HCT116 (cell line): ENCODE measurements at regions not wholly inside any gene's neighbourhood (a gene's known extent, or its start where the extent isn't known, plus 50 kb on each side); places are given as distances from the start of the nearest gene placed in this dataset.

Experiments used
- ATAC-seq: fragments of 200-7000 bp; cut with Tn5 transposase; 2 replicates; pipeline ENCODE4 v1.9.1; 2020; ENCODE audit warnings: mild to moderate bottlenecking, moderate library complexity
- BruUV-seq: library from RNA; stranded (reverse); fragments of 400-500 nt; replicated peaks from 2 replicates; lab custom pipeline; 2021; lab: Mats Ljungman, UMichigan
- CTCF ChIA-PET: fragments of 300-600 bp; sonication (Branson Sonifier 250); formaldehyde crosslinking; loops from one replicate; lab custom pipeline; 2021; ENCODE audit warnings: antibody characterized with exemption; lab: Charles Lee
- POLR2A ChIA-PET: fragments of 300-600, 350-600 bp; sonication (Branson Sonifier 250); formaldehyde crosslinking; loops from one replicate; lab custom pipeline; 2021; ENCODE audit warnings: antibody characterized with exemption; lab: Charles Lee
- RAD21 ChIA-PET, 2 experiments: fragments of 300-600 bp; sonication (Branson Sonifier 250); formaldehyde crosslinking; loops; one replicate each; lab custom pipeline; 2023; ENCODE audit warnings: low total read pairs in 2 of 2; ENCODE audit not compliant: uncharacterized antibody in 2 of 2, unreplicated experiment in 2 of 2, low non-redundant PET in 1 of 2; lab: Charles Lee
- DNase-seq: peaks from one replicate; pipeline ENCODE4 v3.0.0-alpha.2; 2010; ENCODE audit warnings: low read depth, low spot score
- H2AFZ ChIP-seq: fragments of 200-600 bp; shearing (Covaris generic), sonication (generic); 2 replicates; pipeline ENCODE4 v1.6.1; 2017; ENCODE audit warnings: low read depth, mixed run types, mixed read lengths, antibody characterized with exemption, low read length; ENCODE audit not compliant: poor library complexity, severe bottlenecking
- H3K27ac ChIP-seq: 2 replicates; pipeline ENCODE4 v1.5.1; 2012; ENCODE audit warnings: low read depth, low read length
- H3K27me3 ChIP-seq: fragments of 200-600 bp; sonication (generic); 2 replicates; pipeline ENCODE4 v1.6.1; 2016; ENCODE audit warnings: mixed run types, low read length, mixed read lengths; ENCODE audit not compliant: insufficient read depth
- H3K36me3 ChIP-seq, 2 experiments: fragments of 200-500 bp in 1 of 2; fragments of 200-600 bp in 1 of 2; sonication (Bioruptor generic) in 1 of 2; sonication (generic) in 1 of 2; 2 replicates each; pipeline versions ENCODE4 v1.5.1 to v1.6.1; 2014 to 2016; ENCODE audit warnings: low read length in 2 of 2, inconsistent platforms in 1 of 2, mixed read lengths in 1 of 2, mixed run types in 1 of 2; ENCODE audit not compliant: insufficient read depth in 2 of 2, control insufficient read depth in 1 of 2
- H3K4me1 ChIP-seq, 2 experiments: fragments of 200-600 bp in 1 of 2; sonication (generic) in 1 of 2; 2 replicates each; pipeline versions ENCODE4 v1.5.1 to v1.6.1; 2012 to 2017; ENCODE audit warnings: low read length in 2 of 2, inconsistent platforms in 1 of 2, mild to moderate bottlenecking in 1 of 2, mixed read lengths in 1 of 2, mixed run types in 1 of 2, moderate library complexity in 1 of 2; ENCODE audit not compliant: insufficient read depth in 2 of 2, control insufficient read depth in 1 of 2
- H3K4me2 ChIP-seq: fragments of 200-600 bp; sonication (generic); 2 replicates; pipeline ENCODE4 v1.6.1; 2017; ENCODE audit warnings: mixed run types, low read length, mixed read lengths
- H3K4me3 ChIP-seq, 2 experiments: fragments of 200-600 bp in 1 of 2; sonication (generic) in 1 of 2; replicated peaks in 1 of 2; 2 replicates each; pipeline ENCODE4 v1.5.1; 2011 to 2016; ENCODE audit warnings: low read length in 2 of 2, control low read depth in 1 of 2, low read depth in 1 of 2, mild to moderate bottlenecking in 1 of 2, mixed read lengths in 1 of 2, mixed run types in 1 of 2
- H3K79me2 ChIP-seq: fragments of 200-600 bp; sonication (generic); 2 replicates; pipeline ENCODE4 v1.6.1; 2017; ENCODE audit warnings: mild to moderate bottlenecking, mixed run types, low read length, moderate library complexity, mixed read lengths; ENCODE audit not compliant: insufficient read depth
- H3K9ac ChIP-seq: fragments of 200-600 bp; sonication (generic); 2 replicates; pipeline ENCODE4 v1.6.1; 2016; ENCODE audit warnings: low read length, mixed read lengths
- H3K9me2 ChIP-seq: fragments of 200-600 bp; sonication (generic), shearing (Covaris generic); 2 replicates; pipeline ENCODE4 v1.6.1; 2017; ENCODE audit warnings: mixed run types, mild to moderate bottlenecking, moderate library complexity; ENCODE audit not compliant: insufficient read depth
- H3K9me3 ChIP-seq, 2 experiments: fragments of 200-500 bp in 1 of 2; fragments of 200-600 bp in 1 of 2; sonication (Bioruptor generic) in 1 of 2; sonication (generic) in 1 of 2; 2 replicates each; pipeline ENCODE4 v1.6.1; 2014 to 2017; ENCODE audit warnings: low read length in 2 of 2, mixed read lengths in 2 of 2, inconsistent platforms in 1 of 2, low read depth in 1 of 2, mild to moderate bottlenecking in 1 of 2, mixed run types in 1 of 2, moderate library complexity in 1 of 2; ENCODE audit not compliant: control insufficient read depth in 1 of 2, insufficient read depth in 1 of 2
- H4K20me1 ChIP-seq: fragments of 200-600 bp; sonication (generic), shearing (Covaris generic); 2 replicates; pipeline ENCODE4 v1.6.1; 2017; ENCODE audit warnings: mixed run types, mild to moderate bottlenecking, moderate library complexity; ENCODE audit not compliant: insufficient read depth
- ATF3 ChIP-seq: IDR thresholded peaks from 2 replicates; pipeline ENCODE4 v1.6.1; 2012
- CBX3 ChIP-seq: IDR thresholded peaks from 2 replicates; pipeline ENCODE4 v1.6.1; 2012; ENCODE audit warnings: low read depth
- CEBPB ChIP-seq: IDR thresholded peaks from 2 replicates; pipeline ENCODE4 v1.6.1; 2012; ENCODE audit warnings: low read depth
- CTCF ChIP-seq, 3 experiments: fragments of 200-600 bp in 1 of 3; sonication (generic) in 1 of 3; IDR thresholded peaks in 2 of 3; conservative IDR thresholded peaks in 1 of 3; 2 replicates each; pipeline ENCODE4 v1.5.1; 2012 to 2017; ENCODE audit warnings: low read depth in 2 of 3, low read length in 2 of 3, antibody characterized with exemption in 1 of 3, borderline replicate concordance in 1 of 3, control low read depth in 1 of 3, mild to moderate bottlenecking in 1 of 3, mixed read lengths in 1 of 3, mixed run types in 1 of 3, moderate library complexity in 1 of 3; ENCODE audit not compliant: insufficient read depth in 1 of 3
- EGR1 ChIP-seq: IDR thresholded peaks from 2 replicates; pipeline ENCODE4 v1.6.1; 2012; ENCODE audit warnings: low read depth
- ELF1 ChIP-seq: IDR thresholded peaks from 2 replicates; pipeline ENCODE4 v1.6.1; 2012; ENCODE audit warnings: low read depth, borderline replicate concordance
- EZH2phosphoT487 ChIP-seq: fragments of 200-600 bp; IDR thresholded peaks from 2 replicates; pipeline ENCODE4 v1.6.1; 2018; ENCODE audit warnings: antibody characterized with exemption, borderline replicate concordance
- FOSL1 ChIP-seq: IDR thresholded peaks from 2 replicates; pipeline ENCODE4 v1.6.1; 2012; ENCODE audit warnings: low read depth
- JUND ChIP-seq: IDR thresholded peaks from 2 replicates; pipeline ENCODE4 v1.6.1; 2012
- POLR2A ChIP-seq: IDR thresholded peaks from 2 replicates; pipeline ENCODE4 v1.7.0; 2011; ENCODE audit warnings: borderline replicate concordance; ENCODE audit not compliant: insufficient read depth, insufficient read length; ENCODE audit errors: extremely low read depth
- POLR2AphosphoS5 ChIP-seq: IDR thresholded peaks from 2 replicates; pipeline ENCODE4 v1.6.1; 2011; ENCODE audit warnings: mild to moderate bottlenecking, low read depth, low read length, moderate library complexity
- RAD21 ChIP-seq: IDR thresholded peaks from 2 replicates; pipeline ENCODE4 v1.6.1; 2012; ENCODE audit warnings: low read depth, mild to moderate bottlenecking
- SIN3A ChIP-seq: IDR thresholded peaks from 2 replicates; pipeline ENCODE4 v1.6.1; 2012; ENCODE audit warnings: low read depth
- SP1 ChIP-seq: IDR thresholded peaks from 2 replicates; pipeline ENCODE4 v1.6.1; 2012; ENCODE audit warnings: low read depth
- SRF ChIP-seq: IDR thresholded peaks from 2 replicates; pipeline ENCODE4 v1.6.1; 2012; ENCODE audit warnings: low read depth
- YY1 ChIP-seq: IDR thresholded peaks from 2 replicates; pipeline ENCODE4 v1.6.1; 2011; ENCODE audit warnings: low read length, low read depth, moderate library complexity, mild to moderate bottlenecking; ENCODE audit not compliant: insufficient replicate concordance; ENCODE audit errors: extremely low read depth
- ZFX ChIP-seq: fragments of 450-650 bp; IDR thresholded peaks from 2 replicates; pipeline ENCODE4 v1.6.1; 2017
- ZNF274 ChIP-seq: fragments of 200-500 bp; sonication (Bioruptor generic); IDR thresholded peaks from 2 replicates; pipeline ENCODE4 v1.6.1; 2014; ENCODE audit warnings: mild to moderate bottlenecking, low read depth, low read length, inconsistent platforms
- intact Hi-C: fragments of 100-400 bp; cut with micrococcal nuclease; formaldehyde crosslinking; loops from 2 replicates; pipeline ENCODE4 v1.10.0; 2022
- TF ChIP-seq, protein P1 (sequence below): IDR thresholded peaks from 2 replicates; pipeline ENCODE4 v1.6.1; 2012
- TF ChIP-seq, protein P2 (sequence below): IDR thresholded peaks from 2 replicates; pipeline ENCODE4 v1.6.1; 2011; ENCODE audit warnings: mild to moderate bottlenecking, low read length, moderate library complexity; ENCODE audit not compliant: insufficient replicate concordance; ENCODE audit errors: extremely low read depth

DNA sequence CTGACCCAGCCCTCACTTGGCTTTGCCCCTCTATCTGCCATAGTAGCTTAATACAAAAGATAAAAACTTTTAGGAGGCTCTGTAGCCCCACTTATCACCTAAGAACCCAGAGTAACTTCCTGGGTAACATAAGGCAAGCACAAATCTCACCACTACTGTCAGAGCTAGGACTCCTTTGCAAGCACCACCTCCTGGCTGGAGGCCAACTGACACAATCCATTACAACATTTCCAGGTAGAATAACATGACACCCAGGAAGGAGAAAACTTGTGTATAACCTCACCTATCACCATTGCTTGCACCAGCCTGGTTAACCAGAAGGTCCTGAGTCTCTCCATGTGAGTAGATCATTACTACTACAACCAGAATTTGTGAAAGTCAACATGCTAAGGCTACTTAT lies 230.0 kb downstream of the TUSC7 start:
- Histone ChIP-seq H3K79me2 (no peaks in the 10 kb centered on the region), H3K9ac (no peak overlapping the region), H3K4me1 (no peaks in the 10 kb centered on the region), H2AFZ (no peak overlapping the region), H3K36me3 (no peaks in the 10 kb centered on the region), H3K27ac (no peak overlapping the region), H3K4me2 (no peak overlapping the region), H3K9me2 (no peaks in the 10 kb centered on the region), H4K20me1 (no peaks in the 10 kb centered on the region), H3K27me3 (no peaks in the 10 kb centered on the region), H3K9me3 (no peaks in the 10 kb centered on the region; a peak in 1 of 4 replicates), H3K4me3 (no peak overlapping the region)
- ChIA-PET RAD21 (no interaction called here), CTCF (no interaction called here), POLR2A (no interaction called here)
- no TSS peak for BruUV-seq
- DNase-seq: no peak
- intact Hi-C loops: no loop called here
- no peak for TF ChIP-seq CBX3
- no peak for TF ChIP-seq RAD21
- no peak for TF ChIP-seq CEBPB
- TF ChIP-seq, protein P1, sequence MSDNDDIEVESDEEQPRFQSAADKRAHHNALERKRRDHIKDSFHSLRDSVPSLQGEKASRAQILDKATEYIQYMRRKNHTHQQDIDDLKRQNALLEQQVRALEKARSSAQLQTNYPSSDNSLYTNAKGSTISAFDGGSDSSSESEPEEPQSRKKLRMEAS: no peak
- TF ChIP-seq ATF3: no peak
- TF ChIP-seq ZFX: no peak
- TF ChIP-seq POLR2AphosphoS5: no peak
- TF ChIP-seq CTCF (IDR thresholded peaks at IDR 0.05 in 2 of 3, conservative IDR thresholded peaks at IDR 0.05 in 1 of 3; ENCODE audit: borderline replicate concordance in 1 of 3, insufficient read depth in 1 of 3, low read depth in 2 of 3, low read length in 2 of 3): no peak
- no peak for TF ChIP-seq EZH2phosphoT487
- TF ChIP-seq YY1: no peak
- no peak for TF ChIP-seq EGR1
- TF ChIP-seq ELF1: no peak
- no peak for TF ChIP-seq POLR2A
- no peak for TF ChIP-seq SRF
- no peak for TF ChIP-seq ZNF274
- TF ChIP-seq SP1: no peak
- TF ChIP-seq SIN3A: no peak
- TF ChIP-seq FOSL1: no peak
- TF ChIP-seq, protein P2, sequence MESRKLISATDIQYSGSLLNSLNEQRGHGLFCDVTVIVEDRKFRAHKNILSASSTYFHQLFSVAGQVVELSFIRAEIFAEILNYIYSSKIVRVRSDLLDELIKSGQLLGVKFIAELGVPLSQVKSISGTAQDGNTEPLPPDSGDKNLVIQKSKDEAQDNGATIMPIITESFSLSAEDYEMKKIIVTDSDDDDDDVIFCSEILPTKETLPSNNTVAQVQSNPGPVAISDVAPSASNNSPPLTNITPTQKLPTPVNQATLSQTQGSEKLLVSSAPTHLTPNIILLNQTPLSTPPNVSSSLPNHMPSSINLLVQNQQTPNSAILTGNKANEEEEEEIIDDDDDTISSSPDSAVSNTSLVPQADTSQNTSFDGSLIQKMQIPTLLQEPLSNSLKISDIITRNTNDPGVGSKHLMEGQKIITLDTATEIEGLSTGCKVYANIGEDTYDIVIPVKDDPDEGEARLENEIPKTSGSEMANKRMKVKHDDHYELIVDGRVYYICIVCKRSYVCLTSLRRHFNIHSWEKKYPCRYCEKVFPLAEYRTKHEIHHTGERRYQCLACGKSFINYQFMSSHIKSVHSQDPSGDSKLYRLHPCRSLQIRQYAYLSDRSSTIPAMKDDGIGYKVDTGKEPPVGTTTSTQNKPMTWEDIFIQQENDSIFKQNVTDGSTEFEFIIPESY: no peak
- no peak for TF ChIP-seq JUND
- TF ChIP-seq, all 23 proteins: peak for 0
- ATAC-seq: no peak
